Omental fat pad (tissue), 3 donors: ENCODE measurements at regions not wholly inside any gene's neighbourhood (a gene's known extent, or its start where the extent isn't known, plus 50 kb on each side); places are given as distances from the start of the nearest gene placed in this dataset.

Experiments used
- ATAC-seq: fragments of 150-250 bp; one replicate; pipeline ENCODE4 v1.9.1; 2016; ENCODE audit warnings: mild to moderate bottlenecking, moderate library complexity; ENCODE audit not compliant: low FRiP score
- DNase-seq: peaks from one replicate; pipeline ENCODE4 v3.0.0-alpha.2; 2019; ENCODE audit warnings: low spot score
- TF ChIP-seq, protein P1 (sequence below), 3 donors: fragments of 450-650 bp; IDR thresholded peaks; one replicate each; pipeline ENCODE4 v1.5.1; 2016 to 2017; ENCODE audit warnings: antibody characterized with exemption in 3 of 3, mild to moderate bottlenecking in 3 of 3, moderate library complexity in 2 of 3

DNA sequence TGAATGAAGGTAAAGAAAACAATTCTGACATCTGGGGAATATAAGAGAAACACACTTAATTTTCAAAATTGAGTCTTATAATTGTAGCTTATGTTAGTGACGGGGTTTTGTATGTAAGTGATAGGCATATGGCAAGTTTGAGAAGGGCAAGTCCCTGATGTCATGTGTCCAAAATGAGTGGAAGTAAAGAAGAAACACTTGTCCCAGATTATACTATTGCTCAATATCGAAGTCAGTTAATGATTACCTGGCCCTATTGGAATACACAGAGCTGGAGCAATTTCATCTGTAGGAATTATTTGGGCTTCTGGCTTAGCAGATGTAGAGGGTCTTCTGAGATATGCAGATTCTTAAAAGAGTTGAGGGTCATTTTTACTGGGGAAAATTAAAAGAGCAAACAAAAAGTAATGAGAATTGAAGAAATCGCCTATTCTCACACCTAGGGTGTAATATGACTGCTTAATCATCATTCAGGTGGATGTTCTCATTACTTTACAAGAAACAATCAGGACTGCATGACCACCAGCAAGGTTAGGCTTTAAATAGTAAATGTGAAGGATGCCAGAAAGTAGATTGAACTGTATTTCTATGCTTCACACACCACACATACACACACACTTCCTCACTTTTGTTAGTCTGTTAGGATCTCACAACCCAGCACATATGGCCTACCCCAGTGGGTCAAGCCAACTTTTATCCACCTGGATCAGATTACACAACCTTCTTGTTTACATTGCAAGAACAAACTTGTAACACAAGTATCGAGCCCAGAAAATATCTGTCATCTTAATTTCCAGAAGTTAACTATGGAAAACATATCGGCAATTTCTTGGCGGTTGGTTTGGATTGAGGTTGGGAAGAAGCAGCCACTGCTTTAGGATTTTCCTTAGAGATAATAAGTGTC lies 183.3 kb upstream of the LRRC3B start:
- DNase-seq = no peak
- no peak for ATAC-seq
- TF ChIP-seq, protein P1, sequence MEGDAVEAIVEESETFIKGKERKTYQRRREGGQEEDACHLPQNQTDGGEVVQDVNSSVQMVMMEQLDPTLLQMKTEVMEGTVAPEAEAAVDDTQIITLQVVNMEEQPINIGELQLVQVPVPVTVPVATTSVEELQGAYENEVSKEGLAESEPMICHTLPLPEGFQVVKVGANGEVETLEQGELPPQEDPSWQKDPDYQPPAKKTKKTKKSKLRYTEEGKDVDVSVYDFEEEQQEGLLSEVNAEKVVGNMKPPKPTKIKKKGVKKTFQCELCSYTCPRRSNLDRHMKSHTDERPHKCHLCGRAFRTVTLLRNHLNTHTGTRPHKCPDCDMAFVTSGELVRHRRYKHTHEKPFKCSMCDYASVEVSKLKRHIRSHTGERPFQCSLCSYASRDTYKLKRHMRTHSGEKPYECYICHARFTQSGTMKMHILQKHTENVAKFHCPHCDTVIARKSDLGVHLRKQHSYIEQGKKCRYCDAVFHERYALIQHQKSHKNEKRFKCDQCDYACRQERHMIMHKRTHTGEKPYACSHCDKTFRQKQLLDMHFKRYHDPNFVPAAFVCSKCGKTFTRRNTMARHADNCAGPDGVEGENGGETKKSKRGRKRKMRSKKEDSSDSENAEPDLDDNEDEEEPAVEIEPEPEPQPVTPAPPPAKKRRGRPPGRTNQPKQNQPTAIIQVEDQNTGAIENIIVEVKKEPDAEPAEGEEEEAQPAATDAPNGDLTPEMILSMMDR (IDR thresholded peaks at IDR 0.05) = no peak

DNA sequence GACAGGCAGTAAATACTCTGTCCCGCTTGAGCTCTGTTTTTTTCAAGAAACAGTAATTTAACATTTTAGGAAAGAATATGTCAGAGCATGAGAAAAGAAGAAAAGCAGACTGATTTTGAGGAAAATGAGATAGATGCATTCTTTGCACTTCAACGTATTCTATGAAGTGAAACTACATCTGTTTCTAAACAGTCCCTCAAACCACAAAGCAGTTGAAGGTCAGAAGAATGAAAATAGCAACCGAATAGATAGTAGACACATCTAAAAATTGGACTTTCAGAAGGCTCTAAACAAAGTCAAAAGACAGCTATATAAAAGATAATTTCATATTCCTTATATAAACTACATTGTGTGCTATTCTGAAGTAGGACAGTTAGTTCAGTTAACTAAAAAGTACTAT lies 172.6 kb upstream of the LRRC3B start:
- TF ChIP-seq, protein P1 (IDR thresholded peaks at IDR 0.05) = no peak
- ATAC-seq = no peak
- no peak for DNase-seq

DNA sequence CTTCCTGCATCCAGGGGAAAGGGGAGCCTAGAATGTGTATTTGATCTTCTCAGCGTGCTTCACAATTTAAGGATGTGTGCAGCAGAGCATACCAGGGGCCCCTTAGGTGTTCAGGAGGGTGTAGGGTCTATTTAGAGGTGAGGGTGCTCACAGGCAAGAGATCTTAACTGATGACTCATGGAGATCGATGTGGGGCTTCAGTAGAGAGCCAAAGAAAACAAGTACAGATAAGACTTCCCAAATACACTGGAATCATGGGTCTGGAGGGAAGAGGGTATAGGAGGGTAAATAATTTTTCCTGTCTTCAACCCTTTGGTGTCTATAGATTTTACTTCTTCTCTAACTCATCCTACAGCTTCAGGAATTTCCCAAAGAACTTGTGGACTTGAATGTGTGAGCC lies 170.2 kb upstream of the LRRC3B start:
- ATAC-seq (no peak), DNase-seq (no peak)
- TF ChIP-seq, protein P1 (IDR thresholded peaks at IDR 0.05) = no peak

DNA sequence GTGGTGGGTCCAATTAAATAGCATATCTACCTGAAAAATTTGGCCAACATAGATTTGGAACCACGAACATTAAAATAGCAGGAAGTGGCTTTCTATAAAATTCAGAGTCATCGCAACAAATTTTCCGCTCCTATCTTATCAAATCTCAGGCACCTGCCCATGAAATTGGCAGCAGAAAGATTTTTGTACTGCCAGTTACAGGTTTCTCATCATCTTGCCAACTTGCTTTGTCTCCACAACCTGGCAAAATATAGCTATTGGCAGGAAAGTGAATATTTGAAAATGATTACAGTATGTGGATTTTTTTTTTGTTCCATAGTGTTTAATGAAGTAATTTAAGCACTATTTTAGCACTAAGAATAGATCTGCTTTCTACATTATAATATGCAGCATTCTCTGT lies 161.6 kb upstream of the LRRC3B start:
- TF ChIP-seq, protein P1 (IDR thresholded peaks at IDR 0.05) = no peak

DNA sequence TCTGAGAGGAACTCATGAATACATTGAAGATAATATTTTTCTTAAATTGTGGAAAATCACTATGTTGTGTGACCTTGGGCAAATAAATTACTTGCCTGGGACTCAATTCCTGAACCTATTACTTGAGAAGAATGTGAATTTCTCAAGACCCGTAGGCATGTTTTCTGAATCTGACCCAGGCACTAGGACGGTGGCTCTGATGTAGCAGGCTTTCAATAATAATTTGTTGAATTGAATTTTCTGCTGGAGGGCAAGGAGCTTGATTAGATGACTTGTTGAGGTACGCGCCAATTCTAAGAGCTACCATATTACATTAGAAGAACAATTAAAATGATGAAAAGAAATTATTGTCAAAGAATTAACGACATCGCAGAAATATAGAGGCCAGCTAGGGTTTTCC lies 150.2 kb upstream of the LRRC3B start:
- TF ChIP-seq, protein P1 (IDR thresholded peaks at IDR 0.05) = no peak
- no peak for DNase-seq
- ATAC-seq = no peak

More for the DNA sequence above, 161.6 kb upstream of the LRRC3B start:
- ATAC-seq (no peak), DNase-seq (no peak)

DNA sequence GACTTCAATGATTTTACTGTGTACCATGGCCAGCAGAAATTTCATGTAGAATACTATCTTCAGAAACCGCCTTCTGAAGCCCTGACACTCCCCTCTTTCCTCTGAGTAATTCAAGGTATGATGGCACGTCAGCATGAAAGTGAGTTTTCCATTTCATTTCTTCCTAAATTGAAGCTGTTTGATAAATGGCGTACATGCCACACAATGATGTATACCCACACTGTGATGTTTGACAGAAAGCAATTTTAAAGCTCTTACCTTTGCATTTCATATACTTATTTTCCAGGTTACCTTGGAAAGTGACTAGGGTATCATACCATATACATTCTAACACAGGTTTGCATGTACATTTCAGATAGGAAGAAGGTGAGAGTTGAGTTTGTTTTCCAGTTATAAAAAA lies 147.9 kb upstream of the LRRC3B start:
- ATAC-seq (no peak), DNase-seq (no peak)
- TF ChIP-seq, protein P1 (IDR thresholded peaks at IDR 0.05) = no peak

DNA sequence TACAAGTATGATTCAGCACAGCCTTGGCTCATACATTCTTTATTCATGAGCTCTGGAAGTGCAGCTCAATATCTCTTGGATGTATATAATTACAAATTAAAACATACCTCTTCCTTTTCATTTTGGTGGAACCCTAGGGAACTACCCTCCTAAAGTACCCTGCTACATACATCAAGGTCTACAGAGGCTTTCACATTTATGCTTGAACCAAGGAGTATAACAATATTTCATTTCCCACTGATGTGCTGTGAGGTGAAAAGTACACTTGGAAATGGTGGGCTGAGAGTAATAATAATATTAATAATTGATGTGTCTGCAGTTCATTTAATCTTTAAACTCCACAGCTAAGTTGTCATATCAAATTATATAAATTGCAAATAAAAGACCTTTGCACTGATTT lies 142.2 kb upstream of the LRRC3B start:
- TF ChIP-seq, protein P1 (IDR thresholded peaks at IDR 0.05) = no peak
- no peak for ATAC-seq
- DNase-seq = no peak
